Neural progenitor cell (in vitro differentiated cells): ENCODE measurements at regions not wholly inside any gene's neighbourhood (a gene's known extent, or its start where the extent isn't known, plus 50 kb on each side); places are given as distances from the start of the nearest gene placed in this dataset. TPM values are rescaled to one million over a fixed set of nuclear protein-coding genes. Genes with fewer than 3 reads are reported as not detected.

Experiments used
- DNase-seq: peaks from one replicate; pipeline ENCODE4 v3.0.0-alpha.2; 2016; ENCODE audit warnings: low spot score
- H2AFZ ChIP-seq: fragments of 200-600 bp; sonication (generic); replicated peaks from 2 replicates; pipeline ENCODE4 v1.6.1; 2016; ENCODE audit warnings: antibody characterized with exemption
- H3F3A ChIP-seq: fragments of 200-600 bp; sonication (generic); 2 replicates; pipeline ENCODE4 v1.6.1; 2016; ENCODE audit warnings: antibody characterized with exemption, low read depth
- H3K27ac ChIP-seq: fragments of 200-600 bp; sonication (generic); 2 replicates; pipeline ENCODE4 v1.5.1; 2016; ENCODE audit warnings: mild to moderate bottlenecking
- H3K27me3 ChIP-seq: fragments of 200-600 bp; sonication (generic); 2 replicates; pipeline ENCODE4 v1.6.1; 2016; ENCODE audit warnings: mild to moderate bottlenecking, moderate library complexity
- H3K36me3 ChIP-seq: fragments of 200-600 bp; sonication (generic); 2 replicates; pipeline ENCODE4 v1.5.1; 2016
- H3K4me1 ChIP-seq: fragments of 200-600 bp; sonication (generic); 2 replicates; pipeline ENCODE4 v1.6.1; 2016; ENCODE audit warnings: mixed run types
- H3K4me2 ChIP-seq: fragments of 200-600 bp; sonication (generic); 2 replicates; pipeline ENCODE4 v1.6.1; 2016
- H3K4me3 ChIP-seq: fragments of 200-600 bp; sonication (generic); 2 replicates; pipeline ENCODE4 v1.5.1; 2016
- H3K79me2 ChIP-seq: fragments of 200-600 bp; sonication (generic); 2 replicates; pipeline ENCODE4 v1.6.1; 2016; ENCODE audit warnings: low read depth
- H3K9ac ChIP-seq: fragments of 200-600 bp; sonication (generic); 2 replicates; pipeline ENCODE4 v1.6.1; 2016
- H3K9me3 ChIP-seq: fragments of 200-600 bp; sonication (generic); 2 replicates; pipeline ENCODE4 v1.5.1; 2016; ENCODE audit warnings: low read depth
- H4K20me1 ChIP-seq: fragments of 200-600 bp; sonication (generic); 2 replicates; pipeline ENCODE4 v1.6.1; 2016; ENCODE audit warnings: low read depth
- H3K27ac Mint-ChIP-seq: 3 replicates; pipeline ENCODE4 v1.8.0; 2021; ENCODE audit warnings: mixed read lengths
- H3K27me3 Mint-ChIP-seq: 2 replicates; pipeline ENCODE4 v1.8.0; 2022; ENCODE audit warnings: low read depth, mild to moderate bottlenecking, inconsistent platforms, moderate library complexity, mixed read lengths; ENCODE audit not compliant: insufficient read depth
- H3K36me3 Mint-ChIP-seq: 3 replicates; pipeline ENCODE4 v1.8.0; 2021; ENCODE audit warnings: mixed read lengths
- H3K4me1 Mint-ChIP-seq: 3 replicates; pipeline ENCODE4 v1.8.0; 2021; ENCODE audit warnings: mixed read lengths
- H3K4me3 Mint-ChIP-seq: 3 replicates; pipeline ENCODE4 v1.8.0; 2021; ENCODE audit warnings: mild to moderate bottlenecking, moderate library complexity, mixed read lengths
- H3K9me3 Mint-ChIP-seq: 3 replicates; pipeline ENCODE4 v1.8.0; 2020; ENCODE audit warnings: mixed read lengths
- CTCF ChIP-seq: fragments of 200-600 bp; sonication (generic); IDR thresholded peaks from 2 replicates; pipeline ENCODE4 v1.5.1; 2017; ENCODE audit warnings: antibody characterized with exemption, mild to moderate bottlenecking
- EZH2 ChIP-seq: fragments of 200-600 bp; sonication (generic); IDR thresholded peaks from 2 replicates; pipeline ENCODE4 v1.6.1; 2017; ENCODE audit warnings: antibody characterized with exemption, mild to moderate bottlenecking, moderate library complexity
- EZH2phosphoT487 ChIP-seq: fragments of 200-600 bp; sonication (generic); IDR thresholded peaks from 2 replicates; pipeline ENCODE4 v1.6.1; 2017; ENCODE audit warnings: antibody characterized with exemption
- small RNA-seq: library from RNA; depleted of rRNA; stranded (forward); fragments of <200 nt; gene quantifications from one replicate; pipeline ENCODE3, GENCODE V24; 2015

- no peaks in the 10 kb centered on the region for H4K20me1 ChIP-seq
- H3K27me3 Mint-ChIP-seq, result no peaks in the 10 kb centered on the region
- H3K9me3 Mint-ChIP-seq, result peaks cover under 1% of the 10 kb centered on the region
- DNase-seq, result no peak
- no peak overlapping the region for H2AFZ ChIP-seq
- H3K79me2 ChIP-seq, result no peaks in the 10 kb centered on the region
- H3K27ac Mint-ChIP-seq, result no peak overlapping the region
- H3K4me1 ChIP-seq, result no peaks in the 10 kb centered on the region
- no peaks in the 10 kb centered on the region for H3F3A ChIP-seq
- H3K4me3 ChIP-seq, result no peak overlapping the region
- H3K27me3 ChIP-seq, result no peaks in the 10 kb centered on the region
- peaks cover 4% of the 10 kb centered on the region for H3K9me3 ChIP-seq
- H3K4me3 Mint-ChIP-seq, result no peak overlapping the region
- H3K27ac ChIP-seq, result no peak overlapping the region
- H3K4me1 Mint-ChIP-seq, result no peaks in the 10 kb centered on the region
- no peaks in the 10 kb centered on the region for H3K36me3 Mint-ChIP-seq
- no peak overlapping the region for H3K4me2 ChIP-seq
- no peak overlapping the region for H3K9ac ChIP-seq
- H3K36me3 ChIP-seq, result no peaks in the 10 kb centered on the region
- no peak for TF ChIP-seq EZH2
Measured at GRCh38 chr4:44791831-44792230, 65.5 kb upstream of the GNPDA2 start.

- Histone ChIP-seq H4K20me1 (no peaks in the 10 kb centered on the region), H3K4me1 (no peaks in the 10 kb centered on the region), H3K4me3 (no peak overlapping the region), H3K79me2 (no peaks in the 10 kb centered on the region), H3K36me3 (no peaks in the 10 kb centered on the region), H3F3A (no peaks in the 10 kb centered on the region), H3K9ac (no peak overlapping the region), H3K9me3 (peaks cover 15% of the 10 kb centered on the region), H2AFZ (no peak overlapping the region), H3K27me3 (no peaks in the 10 kb centered on the region), H3K4me2 (no peak overlapping the region), H3K27ac (no peak overlapping the region)
- Mint-ChIP-seq H3K27ac (no peak overlapping the region), H3K4me1 (no peaks in the 10 kb centered on the region), H3K27me3 (no peaks in the 10 kb centered on the region), H3K36me3 (no peaks in the 10 kb centered on the region), H3K4me3 (no peak overlapping the region), H3K9me3 (peaks cover 15% of the 10 kb centered on the region)
- no peak for DNase-seq
- TF ChIP-seq EZH2phosphoT487 (no peak), CTCF (no peak), EZH2 (no peak)
Measured at GRCh38 chr4:44777115-44777514, 50.8 kb upstream of the GNPDA2 start.

Small RNA genes in the stretch of these regions (small RNA-seq; reads per million reads assigned to genes)
- gene RNU6-931P, result not detected
